Liver (tissue), 3 donors: ENCODE measurements at regions not wholly inside any gene's neighbourhood (a gene's known extent, or its start where the extent isn't known, plus 50 kb on each side); places are given as distances from the start of the nearest gene placed in this dataset.

Source experiments
- ATF3 ChIP-seq: IDR thresholded peaks from 2 replicates; pipeline ENCODE4 v1.6.1; 2016; ENCODE audit warnings: antibody characterized with exemption
- CTCF ChIP-seq: fragments of 150-350 bp; IDR thresholded peaks from 2 replicates; pipeline ENCODE4 v1.5.1; 2017; ENCODE audit warnings: improper control_type of control experiment, low read depth, low read length; ENCODE audit not compliant: missing input control
- EGR1 ChIP-seq, 2 donors: IDR thresholded peaks; 2 replicates each; pipeline ENCODE4 v1.6.1; 2016 to 2018; ENCODE audit warnings: antibody characterized with exemption in 2 of 2, low read depth in 2 of 2
- FOXA1 ChIP-seq: IDR thresholded peaks from 2 replicates; pipeline ENCODE4 v1.6.1; 2016; ENCODE audit warnings: antibody characterized with exemption
- GABPA ChIP-seq, 2 donors: IDR thresholded peaks in 1 of 2; conservative IDR thresholded peaks in 1 of 2; 2 replicates each; pipeline ENCODE4 v1.6.1; 2016; ENCODE audit warnings: antibody characterized with exemption in 2 of 2, mild to moderate bottlenecking in 1 of 2, moderate library complexity in 1 of 2
- HNF4A ChIP-seq, 2 donors: conservative IDR thresholded peaks; 2 replicates each; pipeline ENCODE4 v1.6.1; 2016; ENCODE audit warnings: antibody characterized with exemption in 2 of 2, mild to moderate bottlenecking in 2 of 2
- JUND ChIP-seq, 2 donors: IDR thresholded peaks; 2 replicates each; pipeline ENCODE4 v1.6.1; 2016; ENCODE audit warnings: antibody characterized with exemption in 2 of 2
- MAX ChIP-seq: IDR thresholded peaks from 2 replicates; pipeline ENCODE4 v1.6.1; 2016; ENCODE audit warnings: antibody characterized with exemption
- NR2F2 ChIP-seq: IDR thresholded peaks from 2 replicates; pipeline ENCODE4 v1.6.1; 2016; ENCODE audit warnings: antibody characterized with exemption
- RAD21 ChIP-seq, 2 donors: IDR thresholded peaks; 2 replicates each; pipeline ENCODE4 v1.6.1; 2016; ENCODE audit warnings: antibody characterized with exemption in 2 of 2, mild to moderate bottlenecking in 2 of 2
- REST ChIP-seq: IDR thresholded peaks from 2 replicates; pipeline ENCODE4 v1.6.1; 2016; ENCODE audit warnings: antibody characterized with exemption, mild to moderate bottlenecking
- SP1 ChIP-seq: IDR thresholded peaks from 2 replicates; pipeline ENCODE4 v1.6.1; 2018; ENCODE audit warnings: antibody characterized with exemption, mild to moderate bottlenecking
- TAF1 ChIP-seq: conservative IDR thresholded peaks from 2 replicates; pipeline ENCODE4 v1.6.1; 2016; ENCODE audit warnings: antibody characterized with exemption, mild to moderate bottlenecking
- ZBTB33 ChIP-seq: IDR thresholded peaks from 2 replicates; pipeline ENCODE4 v1.6.1; 2016; ENCODE audit warnings: antibody characterized with exemption
- donor health status: healthy.
- donor health status: healthy.

GRCh38 chr2:107248932-107249331 is 363.0 kb upstream of the ST6GAL2 start:
- TF ChIP-seq JUND (IDR thresholded peaks at IDR 0.05) (no peak), GABPA (IDR thresholded peaks at IDR 0.05 in 1 of 2, conservative IDR thresholded peaks at IDR 0.05 in 1 of 2) (no peak), MAX (no peak), ATF3 (no peak), RAD21 (IDR thresholded peaks at IDR 0.05) (no peak), CTCF (no peak), FOXA1 (no peak), TAF1 (no peak), REST (no peak), SP1 (no peak), EGR1 (IDR thresholded peaks at IDR 0.05; ENCODE audit: low read depth in 2 of 2) (no peak), NR2F2 (no peak), ZBTB33 (no peak), HNF4A (conservative IDR thresholded peaks at IDR 0.05) (no peak)
